PC-3 (cell line): ENCODE measurements at regions not wholly inside any gene's neighbourhood (a gene's known extent, or its start where the extent isn't known, plus 50 kb on each side); places are given as distances from the start of the nearest gene placed in this dataset.

Experiments used
- ATAC-seq: fragments of 200-7000 bp; cut with Tn5 transposase; 2 replicates; pipeline ENCODE4 v1.9.1; 2020; ENCODE audit warnings: mild to moderate bottlenecking, moderate library complexity
- BruUV-seq: library from RNA; stranded (reverse); fragments of 400-500 nt; replicated peaks from 2 replicates; lab custom pipeline; 2021; lab: Mats Ljungman, UMichigan
- CTCF ChIA-PET: fragments of 300-600 bp; sonication (Branson Sonifier 250); formaldehyde crosslinking; loops from one replicate; lab custom pipeline; 2022; ENCODE audit warnings: antibody characterized with exemption; lab: Charles Lee
- POLR2A ChIA-PET: fragments of 300-600 bp; sonication (Branson Sonifier 250); formaldehyde crosslinking; loops from one replicate; lab custom pipeline; 2022; ENCODE audit warnings: antibody characterized with exemption; ENCODE audit not compliant: unreplicated experiment; lab: Charles Lee
- DNase-seq: peaks from one replicate; pipeline ENCODE4 v3.0.0-alpha.2; 2015
- H2AFZ ChIP-seq: fragments of 300-600 bp; sonication (generic); 2 replicates; pipeline ENCODE4 v1.6.0; 2016; ENCODE audit warnings: antibody characterized with exemption, low read length
- H3F3A ChIP-seq: fragments of 300-600 bp; sonication (generic); one replicate; pipeline ENCODE4 v1.6.0; 2017; ENCODE audit warnings: antibody characterized with exemption, low read length, control low read depth, mild to moderate bottlenecking; ENCODE audit not compliant: unreplicated experiment
- H3K27ac ChIP-seq: fragments of 300-600 bp; sonication (generic); 2 replicates; pipeline ENCODE4 v1.5.1; 2016; ENCODE audit warnings: mild to moderate bottlenecking, low read length
- H3K27me3 ChIP-seq: fragments of 300-600 bp; sonication (generic); 2 replicates; pipeline ENCODE4 v1.6.1; 2016; ENCODE audit warnings: low read length, mixed read lengths
- H3K36me3 ChIP-seq: fragments of 300-600 bp; sonication (generic); 2 replicates; pipeline ENCODE4 v1.6.1; 2016; ENCODE audit warnings: low read depth, mixed run types, low read length, mixed read lengths
- H3K4me1 ChIP-seq: fragments of 300-600 bp; sonication (generic); 2 replicates; pipeline ENCODE4 v1.5.1; 2016; ENCODE audit warnings: low read length; ENCODE audit not compliant: insufficient read depth
- H3K4me2 ChIP-seq: fragments of 300-600 bp; sonication (generic); 2 replicates; pipeline ENCODE4 v1.6.0; 2016; ENCODE audit warnings: low read length
- H3K4me3 ChIP-seq: fragments of 300-600 bp; sonication (generic); 2 replicates; pipeline ENCODE4 v1.5.1; 2016; ENCODE audit warnings: mild to moderate bottlenecking, low read length, mixed read lengths
- H3K79me2 ChIP-seq: fragments of 300-600 bp; sonication (generic); 2 replicates; pipeline ENCODE4 v1.6.1; 2017; ENCODE audit warnings: low read length, mixed read lengths
- H3K9ac ChIP-seq: fragments of 300-600 bp; sonication (generic); 2 replicates; pipeline ENCODE4 v1.6.0; 2016; ENCODE audit warnings: mild to moderate bottlenecking, low read length
- H3K9me2 ChIP-seq: fragments of 300-600 bp; sonication (generic); replicated peaks from 2 replicates; pipeline ENCODE4 v1.6.1; 2016; ENCODE audit warnings: mixed run types, low read length, mixed read lengths
- H3K9me3 ChIP-seq: fragments of 300-600 bp; sonication (generic); 2 replicates; pipeline ENCODE4 v1.6.1; 2016; ENCODE audit warnings: low read length, mixed read lengths
- H4K20me1 ChIP-seq: fragments of 300-600 bp; sonication (generic); 2 replicates; pipeline ENCODE4 v1.6.1; 2016; ENCODE audit warnings: low read length, mixed read lengths
- EZH2 ChIP-seq: fragments of 300-600 bp; sonication (generic); IDR thresholded peaks from one replicate; pipeline ENCODE4 v1.6.1; 2017; ENCODE audit warnings: antibody characterized with exemption, mild to moderate bottlenecking, low read length; ENCODE audit not compliant: unreplicated experiment
- EZH2phosphoT487 ChIP-seq: fragments of 300-600 bp; sonication (generic); IDR thresholded peaks from 2 replicates; pipeline ENCODE4 v1.6.1; 2018; ENCODE audit warnings: mild to moderate bottlenecking, antibody characterized with exemption, low read length, borderline replicate concordance
- intact Hi-C: fragments of 100-400 bp; cut with micrococcal nuclease; formaldehyde crosslinking; loops from 2 replicates; pipeline ENCODE4 v1.9.0; 2023
- TF ChIP-seq, protein P1 (sequence below): fragments of 300-600 bp; sonication (generic); conservative IDR thresholded peaks from 2 replicates; pipeline ENCODE4 v1.5.1; 2017; ENCODE audit warnings: antibody characterized with exemption, low read depth, mild to moderate bottlenecking, low read length

- H3K9ac ChIP-seq: no peak overlapping the region
- H3K4me2 ChIP-seq: no peak overlapping the region
- H4K20me1 ChIP-seq: no peaks in the 10 kb centered on the region
- H3F3A ChIP-seq: no peaks in the 10 kb centered on the region
- H3K4me1 ChIP-seq: no peaks in the 10 kb centered on the region
- ChIA-PET CTCF (no interaction called here), POLR2A (no interaction called here)
- H3K9me3 ChIP-seq: no peaks in the 10 kb centered on the region
- H3K27me3 ChIP-seq: no peaks in the 10 kb centered on the region
- no peak overlapping the region for H2AFZ ChIP-seq
- intact Hi-C loops: no loop called here
- no peaks in the 10 kb centered on the region for H3K9me2 ChIP-seq
- no peak overlapping the region for H3K4me3 ChIP-seq
- ATAC-seq (no peak), DNase-seq (no peak)
- no peaks in the 10 kb centered on the region for H3K36me3 ChIP-seq
- BruUV-seq: no TSS peak
- H3K27ac ChIP-seq: no peak overlapping the region
- TF ChIP-seq, protein P1, sequence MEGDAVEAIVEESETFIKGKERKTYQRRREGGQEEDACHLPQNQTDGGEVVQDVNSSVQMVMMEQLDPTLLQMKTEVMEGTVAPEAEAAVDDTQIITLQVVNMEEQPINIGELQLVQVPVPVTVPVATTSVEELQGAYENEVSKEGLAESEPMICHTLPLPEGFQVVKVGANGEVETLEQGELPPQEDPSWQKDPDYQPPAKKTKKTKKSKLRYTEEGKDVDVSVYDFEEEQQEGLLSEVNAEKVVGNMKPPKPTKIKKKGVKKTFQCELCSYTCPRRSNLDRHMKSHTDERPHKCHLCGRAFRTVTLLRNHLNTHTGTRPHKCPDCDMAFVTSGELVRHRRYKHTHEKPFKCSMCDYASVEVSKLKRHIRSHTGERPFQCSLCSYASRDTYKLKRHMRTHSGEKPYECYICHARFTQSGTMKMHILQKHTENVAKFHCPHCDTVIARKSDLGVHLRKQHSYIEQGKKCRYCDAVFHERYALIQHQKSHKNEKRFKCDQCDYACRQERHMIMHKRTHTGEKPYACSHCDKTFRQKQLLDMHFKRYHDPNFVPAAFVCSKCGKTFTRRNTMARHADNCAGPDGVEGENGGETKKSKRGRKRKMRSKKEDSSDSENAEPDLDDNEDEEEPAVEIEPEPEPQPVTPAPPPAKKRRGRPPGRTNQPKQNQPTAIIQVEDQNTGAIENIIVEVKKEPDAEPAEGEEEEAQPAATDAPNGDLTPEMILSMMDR: no peak
- TF ChIP-seq EZH2phosphoT487 (no peak), EZH2 (no peak)
- H3K79me2 ChIP-seq: no peaks in the 10 kb centered on the region
Measured at GRCh38 chr5:119913425-119913824, 284.1 kb downstream of the FAM170A start.

- Histone ChIP-seq H3K36me3 (no peaks in the 10 kb centered on the region), H3K9me3 (no peaks in the 10 kb centered on the region), H2AFZ (no peak overlapping the region), H3K27ac (no peak overlapping the region), H3K9me2 (no peaks in the 10 kb centered on the region), H3K4me1 (no peaks in the 10 kb centered on the region), H3K9ac (no peak overlapping the region), H3K27me3 (no peaks in the 10 kb centered on the region), H3K79me2 (no peaks in the 10 kb centered on the region), H4K20me1 (no peaks in the 10 kb centered on the region), H3K4me3 (no peak overlapping the region), H3K4me2 (no peak overlapping the region), H3F3A (no peaks in the 10 kb centered on the region)
- ATAC-seq (no peak), DNase-seq (no peak)
- POLR2A ChIA-PET: no interaction called here
- TF ChIP-seq EZH2phosphoT487: no peak
- TF ChIP-seq EZH2: no peak
- TF ChIP-seq, protein P1: no peak
- CTCF ChIA-PET: no interaction called here
- no TSS peak for BruUV-seq
- intact Hi-C loops: no loop called here
Measured at GRCh38 chr5:119919279-119919678, 289.9 kb downstream of the FAM170A start.

DNA sequence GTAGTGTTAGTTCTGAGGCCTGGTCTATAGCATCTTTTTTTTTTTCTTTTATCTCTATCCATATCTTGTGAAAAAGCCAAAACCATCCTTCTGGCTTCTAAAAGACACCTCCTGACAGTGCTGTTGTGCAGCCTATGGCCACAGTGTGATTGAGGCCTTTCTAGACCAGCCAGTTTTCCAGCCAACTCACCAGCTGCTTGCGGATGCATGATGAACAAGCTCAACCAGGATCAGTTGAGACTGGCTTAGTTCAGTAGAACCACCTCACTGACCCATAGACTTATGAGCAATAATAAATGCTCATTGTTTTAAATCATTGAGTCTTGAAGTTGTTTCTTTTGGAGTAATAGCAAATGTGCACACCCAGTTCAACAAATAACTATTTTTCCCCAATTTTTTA lies 296.9 kb downstream of the FAM170A start:
- Histone ChIP-seq H4K20me1 (no peaks in the 10 kb centered on the region), H3K9me3 (no peaks in the 10 kb centered on the region), H3K36me3 (no peaks in the 10 kb centered on the region), H3K9me2 (no peaks in the 10 kb centered on the region), H3K4me2 (no peak overlapping the region), H3K27me3 (no peaks in the 10 kb centered on the region), H3K4me3 (no peak overlapping the region), H3K9ac (no peak overlapping the region), H3K79me2 (no peaks in the 10 kb centered on the region), H2AFZ (no peak overlapping the region), H3K27ac (no peak overlapping the region), H3K4me1 (no peaks in the 10 kb centered on the region), H3F3A (no peaks in the 10 kb centered on the region)
- TF ChIP-seq EZH2phosphoT487 (no peak), EZH2 (no peak)
- TF ChIP-seq, protein P1: no peak
- intact Hi-C loops: no loop called here
- ChIA-PET CTCF (no interaction called here), POLR2A (no interaction called here)
- DNase-seq: no peak
- no TSS peak for BruUV-seq
- no peak for ATAC-seq
